GM12865 (cell line): ENCODE measurements at regions not wholly inside any gene's neighbourhood (a gene's known extent, or its start where the extent isn't known, plus 50 kb on each side); places are given as distances from the start of the nearest gene placed in this dataset.
"Not testable (repeated sequence)": the region's sequence is repeated elsewhere in the genome, so short reads cannot be mapped to it uniquely, and the experiment has no call there.

Experiments
- DNase-seq: peaks from one replicate; pipeline ENCODE4 v3.0.0; 2010; ENCODE audit warnings: low read depth
- H3K4me3 ChIP-seq: 2 replicates; pipeline ENCODE4 v1.5.1; 2011; ENCODE audit warnings: mild to moderate bottlenecking, low read depth, low read length, control low read depth
- TF ChIP-seq, protein P1 (sequence below): IDR thresholded peaks from 2 replicates; pipeline ENCODE4 v1.5.1; 2011; ENCODE audit warnings: low read length, control low read depth, low read depth, inconsistent platforms; ENCODE audit not compliant: insufficient read depth; ENCODE audit errors: missing control alignments

DNA sequence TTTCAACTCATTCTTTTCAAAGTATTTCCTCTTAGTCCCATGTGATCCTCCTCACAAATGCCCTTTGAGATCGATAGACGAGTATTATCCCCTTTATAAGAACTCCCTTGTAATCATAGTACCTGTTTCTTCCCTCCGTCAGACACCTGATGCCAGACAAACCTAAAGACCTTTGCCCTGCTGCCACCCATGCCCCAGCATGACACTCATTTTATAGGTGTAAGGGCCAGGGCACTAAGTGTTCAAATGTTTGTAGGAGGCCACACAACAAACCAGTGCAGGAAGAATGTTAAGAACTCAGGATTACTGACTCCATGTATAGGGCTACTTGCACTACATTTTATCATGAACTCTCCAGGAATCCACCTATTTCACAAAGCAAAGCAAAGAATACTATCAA lies 115.6 kb upstream of the DIAPH2 start:
- no peak for DNase-seq
- no peak overlapping the region for H3K4me3 ChIP-seq
- TF ChIP-seq, protein P1, sequence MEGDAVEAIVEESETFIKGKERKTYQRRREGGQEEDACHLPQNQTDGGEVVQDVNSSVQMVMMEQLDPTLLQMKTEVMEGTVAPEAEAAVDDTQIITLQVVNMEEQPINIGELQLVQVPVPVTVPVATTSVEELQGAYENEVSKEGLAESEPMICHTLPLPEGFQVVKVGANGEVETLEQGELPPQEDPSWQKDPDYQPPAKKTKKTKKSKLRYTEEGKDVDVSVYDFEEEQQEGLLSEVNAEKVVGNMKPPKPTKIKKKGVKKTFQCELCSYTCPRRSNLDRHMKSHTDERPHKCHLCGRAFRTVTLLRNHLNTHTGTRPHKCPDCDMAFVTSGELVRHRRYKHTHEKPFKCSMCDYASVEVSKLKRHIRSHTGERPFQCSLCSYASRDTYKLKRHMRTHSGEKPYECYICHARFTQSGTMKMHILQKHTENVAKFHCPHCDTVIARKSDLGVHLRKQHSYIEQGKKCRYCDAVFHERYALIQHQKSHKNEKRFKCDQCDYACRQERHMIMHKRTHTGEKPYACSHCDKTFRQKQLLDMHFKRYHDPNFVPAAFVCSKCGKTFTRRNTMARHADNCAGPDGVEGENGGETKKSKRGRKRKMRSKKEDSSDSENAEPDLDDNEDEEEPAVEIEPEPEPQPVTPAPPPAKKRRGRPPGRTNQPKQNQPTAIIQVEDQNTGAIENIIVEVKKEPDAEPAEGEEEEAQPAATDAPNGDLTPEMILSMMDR: no peak

DNA sequence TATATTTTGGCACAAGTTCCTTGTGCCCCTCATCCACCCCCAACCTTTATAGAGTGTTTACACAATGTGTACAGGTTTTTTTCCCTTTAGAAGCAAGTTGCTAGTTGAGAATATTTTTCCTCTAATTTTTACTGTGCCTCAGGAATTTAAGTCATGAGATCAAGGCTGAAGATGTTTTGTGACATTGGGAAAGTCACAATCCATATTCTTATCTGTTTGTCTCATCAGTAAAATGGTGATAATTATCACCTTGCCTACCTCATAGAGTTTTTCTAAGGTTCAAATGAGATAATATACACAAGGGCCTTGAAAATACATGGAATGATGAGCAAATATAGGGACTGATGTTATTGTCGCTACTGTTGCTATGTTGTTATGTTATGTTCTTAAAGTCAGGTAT lies 109.6 kb upstream of the DIAPH2 start:
- DNase-seq: no peak
- no peak overlapping the region for H3K4me3 ChIP-seq
- TF ChIP-seq, protein P1: no peak

DNA sequence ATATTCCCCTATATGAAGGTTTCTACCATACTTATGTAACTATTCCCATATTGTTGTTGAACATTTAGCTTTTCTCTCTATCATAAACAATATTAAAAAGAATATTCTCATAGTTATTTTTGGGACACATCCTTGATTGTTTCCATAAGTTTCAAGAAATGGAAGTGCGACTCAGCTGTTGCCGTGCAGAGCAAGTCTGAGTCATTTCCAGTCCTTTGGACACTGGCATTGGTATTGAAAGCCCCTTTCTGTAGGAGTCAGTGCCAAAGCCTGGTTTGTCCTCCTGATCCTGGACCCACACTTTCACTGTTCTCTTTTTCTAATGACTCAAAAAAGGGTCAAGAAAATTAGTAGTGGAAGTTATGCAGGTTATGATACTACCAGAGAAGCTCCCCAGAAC lies 108.3 kb upstream of the DIAPH2 start:
- H3K4me3 ChIP-seq: no peak overlapping the region
- TF ChIP-seq, protein P1: no peak
- DNase-seq: no peak

DNA sequence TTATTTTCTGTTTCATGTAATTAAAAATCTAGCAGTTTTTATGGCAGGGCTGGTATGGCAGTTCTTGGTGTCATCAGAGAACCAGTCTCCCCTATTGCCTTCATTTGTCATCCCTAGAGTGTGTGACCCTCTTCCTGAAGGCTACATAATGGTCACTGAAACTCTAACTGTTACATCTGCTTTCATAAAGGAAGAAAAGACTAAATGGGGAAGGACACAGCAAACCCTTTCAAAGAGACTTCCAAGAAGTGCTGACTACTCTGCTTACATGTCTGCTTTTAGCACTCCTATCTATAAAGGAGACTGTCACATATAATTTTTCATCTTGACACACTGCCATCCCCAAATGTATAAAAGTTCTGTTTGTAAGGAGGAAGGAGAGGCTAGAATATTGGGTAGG lies 105.9 kb upstream of the DIAPH2 start:
- DNase-seq: no peak
- TF ChIP-seq, protein P1: no peak
- H3K4me3 ChIP-seq: no peak overlapping the region

DNA sequence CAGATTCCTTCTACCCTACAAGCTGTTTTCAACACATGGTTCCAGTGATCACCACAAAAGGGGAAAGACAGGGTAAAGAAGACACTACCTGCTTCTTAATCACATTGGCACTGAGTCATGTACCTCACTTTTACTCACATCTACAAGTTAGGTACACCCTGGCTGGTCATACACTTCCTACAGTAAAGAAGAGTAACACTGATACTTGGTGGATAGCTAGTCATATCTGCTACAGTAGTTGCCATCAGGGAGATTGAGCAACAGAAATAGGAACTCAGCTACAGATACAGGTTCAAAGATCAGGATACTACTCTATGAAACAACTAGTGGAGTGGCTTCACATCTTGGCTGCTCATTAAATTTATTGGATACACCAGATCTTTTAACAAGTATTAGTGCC lies 105.4 kb upstream of the DIAPH2 start:
- no peak for DNase-seq
- H3K4me3 ChIP-seq: no peak overlapping the region
- TF ChIP-seq, protein P1: no peak

DNA sequence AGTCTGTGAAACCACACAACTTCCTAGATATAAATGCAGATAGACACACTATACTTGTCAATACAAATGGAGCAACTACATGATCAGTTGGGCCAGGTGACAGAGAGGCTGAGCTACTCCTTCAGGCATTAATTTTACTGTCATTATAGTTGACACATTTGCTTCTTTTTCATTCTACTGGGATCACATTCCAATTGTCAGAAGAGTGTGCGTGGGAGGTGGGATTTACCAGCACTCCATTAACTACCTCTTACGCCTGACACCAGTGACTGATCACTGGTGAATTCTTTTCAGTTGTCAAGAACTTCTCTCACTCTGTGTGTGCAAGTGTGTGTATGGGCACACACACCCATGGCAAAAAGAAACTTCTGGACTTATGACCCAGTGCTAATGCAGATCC lies 94.2 kb upstream of the DIAPH2 start:
- TF ChIP-seq, protein P1: no peak
- no peak overlapping the region for H3K4me3 ChIP-seq
- no peak for DNase-seq

DNA sequence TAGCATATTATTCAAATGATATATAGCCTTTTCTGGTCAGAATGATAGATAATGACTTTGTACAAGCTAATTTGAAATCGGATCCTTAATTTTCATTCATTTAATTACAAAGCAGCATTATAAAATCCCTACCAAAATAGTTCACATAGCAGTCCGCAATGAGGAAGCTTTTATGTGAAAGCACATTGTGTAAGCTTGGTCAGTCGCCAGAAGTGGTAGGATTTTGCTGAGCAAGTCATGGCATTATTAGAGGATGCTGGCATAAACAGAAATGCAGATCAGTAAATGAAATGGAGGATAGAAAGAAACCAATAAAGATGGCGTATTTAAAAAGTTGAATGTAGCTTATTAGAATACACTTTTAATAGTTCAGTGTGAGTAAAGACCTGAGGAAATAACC lies 93.2 kb upstream of the DIAPH2 start:
- no peak for DNase-seq
- TF ChIP-seq, protein P1: no peak
- no peak overlapping the region for H3K4me3 ChIP-seq

DNA sequence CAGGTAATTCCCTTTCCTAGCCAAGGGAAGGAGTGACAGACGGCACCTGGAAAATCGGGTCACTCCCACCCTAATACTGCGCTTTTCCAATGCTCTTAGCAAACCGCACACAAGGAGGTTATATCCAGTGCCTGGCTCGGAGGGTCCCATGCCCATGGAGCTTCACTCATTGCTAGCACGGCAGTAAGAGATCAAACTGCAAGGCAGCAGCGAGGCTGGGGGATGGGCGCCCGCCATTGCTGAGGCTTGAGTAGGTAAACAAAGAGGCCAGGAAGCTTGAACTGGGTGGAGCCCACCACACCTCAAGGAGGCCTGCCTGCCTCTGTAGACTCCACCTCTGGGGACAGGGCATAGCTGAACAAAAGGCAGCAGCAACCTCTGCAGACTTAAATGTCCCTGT lies 86.8 kb upstream of the DIAPH2 start:
- not testable (repeated sequence) for DNase-seq, H3K4me3 ChIP-seq
